Urinary bladder (tissue), 3 donors: ENCODE measurements at regions not wholly inside any gene's neighbourhood (a gene's known extent, or its start where the extent isn't known, plus 50 kb on each side); places are given as distances from the start of the nearest gene placed in this dataset.

Experiments
- DNase-seq: peaks from one replicate; pipeline ENCODE4 v3.0.0-alpha.2; 2015; ENCODE audit errors: extremely low spot score
- H3K27ac ChIP-seq: one replicate; pipeline ENCODE4 v1.5.1; 2013; ENCODE audit warnings: low read depth, mild to moderate bottlenecking, moderate library complexity
- H3K36me3 ChIP-seq: one replicate; pipeline ENCODE4 v1.6.1; 2013; ENCODE audit warnings: mild to moderate bottlenecking, moderate library complexity; ENCODE audit not compliant: insufficient read depth
- H3K4me1 ChIP-seq: one replicate; pipeline ENCODE4 v1.6.1; 2013; ENCODE audit warnings: mild to moderate bottlenecking, moderate library complexity; ENCODE audit not compliant: insufficient read depth
- H3K4me3 ChIP-seq: one replicate; pipeline ENCODE4 v1.5.1; 2013; ENCODE audit warnings: low read depth, low read length
- WGBS: extraction: QIAGEN DNeasy Blood & Tissue Kit; methylation state at CpG from one replicate; pipeline ENCODE4 v1.1.7; 2013; 5-methylcytosine and 5-hydroxymethylcytosine counted together
- donor health status: healthy with polysubstance abuse.
- donor health status: healthy.

DNA sequence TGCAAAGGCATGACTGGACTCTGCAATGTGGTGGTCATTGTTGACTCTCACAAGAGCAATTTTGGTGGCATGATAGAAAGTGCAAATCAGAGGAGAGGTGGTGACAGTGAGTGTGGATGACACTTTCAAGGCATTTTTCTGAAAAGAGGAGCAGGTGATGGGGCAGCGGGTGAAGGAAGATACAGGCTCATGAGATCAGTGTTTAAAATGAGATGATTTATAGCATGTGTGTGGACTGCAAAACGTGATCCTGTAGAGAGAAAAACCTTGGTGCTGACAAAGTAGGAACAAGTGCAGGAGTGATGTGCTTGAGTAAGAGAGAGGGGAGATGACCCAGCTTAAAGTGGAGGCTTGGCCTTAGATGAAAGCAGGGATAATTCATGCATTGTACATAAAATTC, 171.2 kb upstream of the PPP2R2B start:
- Histone ChIP-seq H3K4me1 (no peaks in the 10 kb centered on the region), H3K4me3 (no peak overlapping the region), H3K27ac (no peak overlapping the region), H3K36me3 (no peaks in the 10 kb centered on the region)
- no peak for DNase-seq
- WGBS, result 30% methylated on average over 2 of the region's 2 CpGs

DNA sequence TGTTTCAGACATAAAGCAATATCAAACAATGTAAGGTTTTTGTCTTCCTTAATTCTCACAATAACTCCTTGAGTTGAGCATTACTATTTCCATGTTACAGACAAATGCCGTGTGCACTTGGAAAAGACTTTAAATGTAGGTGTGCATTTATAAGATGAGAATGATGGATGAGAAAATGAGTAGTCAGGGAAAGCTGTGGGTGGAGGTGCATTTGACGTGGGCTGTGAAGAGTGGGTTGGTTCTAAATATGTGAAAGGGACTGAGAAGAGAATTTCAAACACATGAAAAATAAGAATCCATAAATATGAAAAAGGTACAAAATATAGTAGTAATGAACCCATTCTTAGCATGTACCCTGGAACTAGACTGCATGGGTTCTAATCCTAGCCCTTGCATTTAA, 171.6 kb upstream of the PPP2R2B start:
- H3K4me3 ChIP-seq, result no peak overlapping the region
- H3K36me3 ChIP-seq, result no peaks in the 10 kb centered on the region
- no peaks in the 10 kb centered on the region for H3K4me1 ChIP-seq
- no peak for DNase-seq
- no peak overlapping the region for H3K27ac ChIP-seq
- WGBS, result 78% methylated on average over 2 of the region's 2 CpGs

DNA sequence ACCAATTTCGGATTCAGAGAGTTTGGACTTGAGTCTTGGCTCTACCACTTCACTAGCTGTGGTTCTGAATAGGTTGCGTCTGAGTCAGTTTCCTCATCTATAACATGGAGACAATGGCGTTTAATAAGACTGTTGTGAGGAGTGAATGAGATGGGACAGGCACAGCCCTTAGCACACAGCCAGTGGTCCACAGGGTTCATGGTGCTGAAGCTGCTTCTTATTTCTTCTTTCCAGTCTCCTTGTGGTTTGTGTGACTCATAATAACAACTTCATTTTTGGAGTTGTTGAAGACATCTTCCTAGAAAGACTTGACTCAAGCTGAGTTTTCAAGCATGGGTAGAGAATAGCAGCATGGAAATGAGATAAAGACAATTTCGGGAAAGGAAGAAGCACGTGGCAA, 172.6 kb upstream of the PPP2R2B start:
- DNase-seq, result no peak
- WGBS, result 76% methylated on average over 5 of the region's 5 CpGs
- H3K27ac ChIP-seq, result no peak overlapping the region

DNA sequence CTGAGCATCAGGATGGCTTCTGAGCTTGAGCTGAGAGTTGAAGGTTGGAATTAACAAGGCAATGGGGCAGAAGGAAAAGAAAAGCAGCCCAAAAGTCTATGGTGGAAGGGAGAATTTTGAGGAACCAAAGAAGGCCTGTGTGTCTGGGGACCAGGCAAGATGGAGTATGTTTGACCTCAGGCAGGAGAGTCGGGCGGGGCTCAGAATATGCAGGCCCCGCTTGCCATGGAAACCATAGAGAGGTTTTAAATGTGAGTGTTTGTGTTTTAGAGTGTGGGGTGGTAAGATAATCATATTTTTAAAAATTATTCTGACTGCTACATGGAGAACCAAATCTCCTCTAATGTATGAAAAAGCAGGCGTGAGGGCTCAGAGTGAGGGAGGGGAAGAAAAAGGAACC, 174.0 kb upstream of the PPP2R2B start:
- no peaks in the 10 kb centered on the region for H3K4me1 ChIP-seq
- H3K4me3 ChIP-seq, result no peak overlapping the region
- 93% methylated on average over 4 of the region's 4 CpGs for WGBS
- no peak overlapping the region for H3K27ac ChIP-seq
- H3K36me3 ChIP-seq, result no peaks in the 10 kb centered on the region
- DNase-seq, result no peak

More for the DNA sequence above, 172.6 kb upstream of the PPP2R2B start:
- Histone ChIP-seq H3K36me3 (no peaks in the 10 kb centered on the region), H3K4me1 (no peaks in the 10 kb centered on the region), H3K4me3 (no peak overlapping the region)

DNA sequence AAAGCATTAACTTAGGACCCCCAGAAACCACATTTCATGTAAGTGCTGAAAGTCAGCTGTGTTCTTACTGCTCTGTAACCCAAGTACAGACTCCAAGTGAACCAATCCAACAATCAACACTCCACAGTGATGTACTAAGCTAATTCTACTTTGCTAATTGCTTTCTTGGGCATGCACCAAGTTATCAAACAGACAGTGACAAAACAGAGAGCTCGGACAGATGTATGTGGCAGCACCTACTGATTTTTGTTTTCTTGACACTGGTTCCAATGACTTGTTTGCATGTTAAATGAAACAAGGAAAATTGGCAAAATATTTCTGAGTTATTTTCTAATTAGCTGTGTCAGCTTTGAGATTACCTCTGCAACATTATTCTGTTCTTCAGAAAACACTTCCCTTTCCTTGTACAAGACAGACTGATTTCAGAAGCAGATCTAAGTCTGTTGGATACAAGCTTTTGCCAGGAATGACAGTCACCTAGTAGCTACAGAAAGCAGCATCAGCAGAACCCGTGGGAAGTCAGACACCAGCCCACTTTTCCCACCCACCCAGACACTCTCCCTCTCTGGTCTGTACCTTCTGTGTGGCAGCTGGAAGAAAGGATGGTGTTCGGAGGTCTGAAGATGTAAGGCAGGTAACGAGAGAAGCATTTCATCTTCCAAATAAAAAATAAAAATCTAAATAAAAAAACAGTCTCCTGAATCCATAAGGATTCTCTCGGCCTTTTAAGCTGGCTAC, 176.7 kb upstream of the PPP2R2B start:
- Histone ChIP-seq H3K36me3 (no peaks in the 10 kb centered on the region), H3K27ac (no peak overlapping the region), H3K4me1 (no peaks in the 10 kb centered on the region), H3K4me3 (no peak overlapping the region)
- DNase-seq, result no peak
- WGBS, result 50% methylated on average over 5 of the region's 5 CpGs

DNA sequence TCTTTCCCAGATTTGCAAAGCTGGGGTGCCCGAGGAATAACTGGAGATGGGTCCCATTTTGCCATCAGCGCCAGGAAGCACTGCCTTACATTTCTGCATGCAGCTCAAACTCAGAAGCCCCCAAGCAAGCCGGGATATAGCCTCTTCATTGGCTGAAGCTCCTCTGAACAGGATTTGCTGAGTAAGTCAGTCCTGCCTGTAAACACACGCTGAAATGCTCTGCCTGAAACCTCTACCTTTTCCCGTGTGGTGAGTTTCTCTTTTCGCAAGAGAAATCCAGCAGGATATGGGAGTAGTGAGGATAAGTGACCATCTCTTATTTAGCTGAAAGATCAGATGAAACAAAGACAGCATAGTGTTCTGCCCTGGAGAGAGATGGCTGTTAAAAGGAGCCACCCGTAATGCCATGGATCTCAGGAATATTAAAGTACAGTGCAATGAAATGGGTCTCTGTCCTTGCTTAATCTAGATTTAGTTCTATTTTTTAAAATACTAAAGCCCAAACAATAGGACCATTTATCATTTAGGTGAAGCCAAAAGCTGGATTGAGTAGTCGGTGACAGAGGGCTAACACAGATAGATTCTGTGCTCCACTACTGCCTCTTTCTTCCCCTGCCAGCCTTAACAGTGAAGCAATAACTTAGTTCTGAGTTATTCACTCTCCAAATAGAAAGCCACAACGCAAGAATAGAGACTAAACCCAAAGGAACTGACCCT, 177.5 kb upstream of the PPP2R2B start:
- no peak for DNase-seq
- WGBS, result 28% methylated on average over 9 of the region's 9 CpGs
- Histone ChIP-seq H3K4me3 (no peak overlapping the region), H3K4me1 (no peaks in the 10 kb centered on the region), H3K36me3 (no peaks in the 10 kb centered on the region), H3K27ac (no peak overlapping the region)

DNA sequence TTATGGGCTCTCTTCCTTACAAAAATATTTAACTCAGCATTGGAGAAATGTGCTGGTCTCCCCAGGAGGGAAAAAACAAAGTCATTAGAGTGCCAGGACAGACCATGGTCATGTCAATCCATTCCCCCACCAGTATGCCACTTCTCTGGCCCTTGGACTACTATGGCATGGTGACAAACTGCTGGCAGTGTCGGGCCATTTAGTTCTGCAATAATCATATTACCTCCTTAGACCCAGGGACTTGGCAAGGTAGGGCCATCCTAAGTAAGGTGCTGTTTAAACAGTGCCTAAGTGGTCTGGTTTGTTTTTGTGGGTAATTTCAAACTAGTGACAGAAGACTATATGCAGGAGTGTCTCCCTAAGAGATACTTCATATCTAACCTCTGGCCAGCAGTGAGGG, 177.8 kb upstream of the STK32A start:
- Histone ChIP-seq H3K4me1 (no peaks in the 10 kb centered on the region), H3K36me3 (no peaks in the 10 kb centered on the region), H3K4me3 (no peak overlapping the region), H3K27ac (no peak overlapping the region)
- 78% methylated on average over 1 of the region's 1 CpG for WGBS
- no peak for DNase-seq

DNA sequence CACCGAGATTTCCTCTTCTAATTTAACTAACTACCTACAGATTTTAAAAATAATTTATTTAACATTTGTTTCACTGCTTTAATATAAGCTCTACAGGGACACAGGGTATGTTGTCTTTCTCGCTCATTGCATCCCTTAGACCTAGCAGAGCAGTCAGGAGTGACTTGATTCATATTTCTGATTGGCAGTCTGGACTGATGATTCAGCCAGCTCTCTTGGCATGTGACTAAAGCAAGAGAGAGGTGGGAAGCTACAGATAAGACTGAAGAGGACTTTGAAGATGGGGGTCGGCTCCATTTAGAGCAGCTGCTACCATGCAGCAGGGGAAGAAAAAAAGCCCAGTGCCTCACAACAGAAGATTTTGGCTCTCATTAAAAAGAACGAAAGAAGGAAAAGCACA, 173.4 kb upstream of the STK32A start:
- no peak overlapping the region for H3K27ac ChIP-seq
- H3K4me3 ChIP-seq, result no peak overlapping the region
- no peak for DNase-seq
- H3K4me1 ChIP-seq, result no peaks in the 10 kb centered on the region
- 56% methylated on average over 4 of the region's 4 CpGs for WGBS
- H3K36me3 ChIP-seq, result no peaks in the 10 kb centered on the region

DNA sequence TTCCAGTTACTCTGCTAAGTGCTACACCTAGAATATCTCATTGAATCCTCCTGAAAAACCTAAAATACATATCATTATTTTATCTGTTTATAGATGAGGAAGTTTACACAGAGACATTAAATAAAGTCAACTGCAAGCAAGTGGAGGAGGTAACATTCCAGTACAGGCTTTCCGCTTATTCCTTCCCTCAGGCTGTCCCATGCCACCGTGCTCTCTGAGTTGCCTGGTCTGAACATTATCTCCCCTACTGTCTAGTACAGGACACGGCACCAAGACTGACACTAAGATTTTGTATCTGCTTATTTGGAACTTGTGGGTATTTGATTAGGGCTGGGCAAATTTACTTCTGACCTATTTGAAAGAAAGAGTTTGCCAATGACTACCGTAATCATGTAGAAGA, 172.4 kb upstream of the STK32A start:
- DNase-seq, result no peak
- no peak overlapping the region for H3K4me3 ChIP-seq
- 83% methylated on average over 4 of the region's 4 CpGs for whole genome bisulfite sequencing
- no peaks in the 10 kb centered on the region for H3K4me1 ChIP-seq
- H3K36me3 ChIP-seq, result no peaks in the 10 kb centered on the region
- H3K27ac ChIP-seq, result no peak overlapping the region

DNA sequence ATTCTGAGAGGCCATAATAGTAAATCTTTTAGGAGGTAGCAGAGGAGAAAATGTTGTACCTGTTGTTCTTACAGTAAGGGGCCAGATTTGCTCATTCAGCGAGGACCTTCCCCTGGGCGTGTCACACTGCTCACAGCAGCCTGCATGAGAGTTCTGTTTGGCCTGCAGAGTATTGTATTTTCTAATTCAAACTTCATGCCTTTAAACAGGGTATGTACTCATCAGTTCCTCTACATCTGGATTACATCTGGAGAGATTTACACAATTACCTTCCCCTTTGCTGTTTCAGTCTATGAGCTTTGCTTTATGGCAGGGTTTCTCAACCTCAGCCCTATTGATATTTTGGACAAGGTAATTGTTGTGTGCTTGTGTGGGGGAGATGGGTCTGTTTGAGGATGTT, 170.9 kb upstream of the STK32A start:
- no peak for DNase-seq
- no peaks in the 10 kb centered on the region for H3K36me3 ChIP-seq
- no peaks in the 10 kb centered on the region for H3K4me1 ChIP-seq
- whole genome bisulfite sequencing, result 60% methylated on average over 2 of the region's 2 CpGs
- H3K27ac ChIP-seq, result no peak overlapping the region
- no peak overlapping the region for H3K4me3 ChIP-seq

DNA sequence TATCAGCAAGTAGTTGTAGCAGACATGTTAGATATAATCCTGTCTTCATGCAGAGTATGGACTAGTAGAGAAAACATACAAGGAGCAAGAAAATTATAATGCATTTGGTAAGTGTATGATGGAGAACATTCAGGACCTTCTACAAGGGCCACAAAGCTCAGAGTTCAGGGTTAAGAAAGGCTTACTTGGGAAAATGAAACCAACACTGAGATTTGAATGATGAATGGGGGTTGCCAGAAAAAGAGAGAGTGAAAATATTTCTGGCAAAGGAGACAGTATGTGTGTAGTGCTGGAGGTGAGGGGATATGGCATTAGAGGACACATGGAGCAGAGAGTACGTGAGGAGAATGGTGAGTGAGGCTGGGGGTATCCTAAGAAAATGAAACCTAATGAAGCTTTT, 169.8 kb upstream of the STK32A start:
- H3K4me3 ChIP-seq, result no peak overlapping the region
- 75% methylated on average over 1 of the region's 1 CpG for WGBS
- no peak for DNase-seq
- H3K4me1 ChIP-seq, result no peaks in the 10 kb centered on the region
- no peak overlapping the region for H3K27ac ChIP-seq
- H3K36me3 ChIP-seq, result no peaks in the 10 kb centered on the region

DNA sequence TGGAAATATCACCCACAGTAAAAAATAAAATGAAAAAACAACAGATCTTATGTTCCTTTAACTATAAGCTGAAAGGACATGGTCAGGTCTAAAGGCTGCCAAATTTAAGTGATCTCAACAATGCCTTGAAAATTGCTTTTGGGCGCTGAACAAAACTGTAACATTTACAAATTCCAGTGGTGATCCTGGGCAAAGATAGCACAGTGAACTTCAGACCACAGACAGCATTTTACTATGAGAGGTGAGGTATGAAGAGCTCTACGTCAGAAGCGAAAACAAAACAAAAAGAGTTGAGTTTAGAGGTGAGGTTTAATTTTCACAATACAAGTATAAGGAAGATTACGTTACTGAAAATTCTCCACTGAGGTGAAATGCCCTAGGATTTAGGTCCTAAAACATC, 165.8 kb upstream of the STK32A start:
- no peaks in the 10 kb centered on the region for H3K4me1 ChIP-seq
- no peak overlapping the region for H3K4me3 ChIP-seq
- no peak overlapping the region for H3K27ac ChIP-seq
- WGBS, result 74% methylated on average over 4 of the region's 4 CpGs
- H3K36me3 ChIP-seq, result no peaks in the 10 kb centered on the region
- DNase-seq, result no peak

DNA sequence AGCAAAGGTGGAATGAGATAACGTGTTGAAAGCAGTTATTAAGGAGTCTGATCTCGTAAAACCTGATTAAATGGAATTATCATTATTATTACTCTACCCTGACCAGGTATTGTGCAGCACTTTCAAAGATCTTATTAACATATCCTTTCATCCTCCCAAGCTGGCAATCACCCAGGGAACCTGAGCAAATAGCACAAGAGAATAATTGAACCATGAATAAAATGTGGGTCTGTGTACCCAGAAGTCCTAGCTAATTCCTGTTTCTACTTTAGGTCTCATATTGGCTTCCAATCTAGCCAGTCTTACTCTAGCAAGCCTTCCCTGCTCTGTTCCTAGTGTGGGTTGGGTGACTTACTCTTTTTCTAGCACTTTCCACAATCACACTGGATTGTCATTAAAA, 162.2 kb upstream of the STK32A start:
- no peaks in the 10 kb centered on the region for H3K36me3 ChIP-seq
- no peak for DNase-seq
- no peaks in the 10 kb centered on the region for H3K4me1 ChIP-seq
- H3K27ac ChIP-seq, result no peak overlapping the region
- 41% methylated on average over 2 of the region's 2 CpGs for WGBS
- H3K4me3 ChIP-seq, result no peak overlapping the region

DNA sequence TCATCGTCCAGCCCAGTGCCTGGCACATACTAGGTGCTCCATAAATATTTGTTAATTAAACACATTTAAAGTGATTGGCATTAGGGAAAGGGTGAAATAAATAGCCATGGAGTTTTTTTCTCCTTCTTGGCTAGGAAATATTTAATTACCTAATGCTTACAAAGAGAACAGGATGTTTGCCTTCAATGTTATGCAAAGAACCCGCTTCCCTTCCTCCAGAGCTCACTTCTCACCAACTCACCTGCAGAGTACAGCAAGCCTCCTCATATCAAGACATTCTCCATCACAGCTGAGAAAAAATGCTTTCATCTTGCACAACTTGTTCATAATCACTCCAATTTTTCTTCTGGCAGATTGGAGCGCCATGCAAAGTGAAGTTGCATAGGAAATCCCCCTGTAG, 161.7 kb upstream of the STK32A start:
- Histone ChIP-seq H3K36me3 (no peaks in the 10 kb centered on the region), H3K4me1 (no peaks in the 10 kb centered on the region), H3K27ac (no peak overlapping the region), H3K4me3 (no peak overlapping the region)
- no peak for DNase-seq
- 84% methylated on average over 3 of the region's 3 CpGs for WGBS
